CD4-positive, alpha-beta memory T cell (primary cell): ENCODE measurements at regions not wholly inside any gene's neighbourhood (a gene's known extent, or its start where the extent isn't known, plus 50 kb on each side); places are given as distances from the start of the nearest gene placed in this dataset.

Experiments used
- CTCF ChIA-PET: fragments of 350-600 bp; sonication (Branson Sonifier 250); formaldehyde crosslinking; loops from one replicate; lab custom pipeline; 2021; ENCODE audit warnings: inconsistent platforms; ENCODE audit not compliant: partially characterized antibody; lab: Charles Lee
- POLR2A ChIA-PET: fragments of 350-600 bp; sonication (Branson Sonifier 250); formaldehyde crosslinking; loops from one replicate; lab custom pipeline; 2021; ENCODE audit not compliant: partially characterized antibody; lab: Charles Lee
- DNase-seq, 5 donors: peaks; one replicate each; pipeline versions ENCODE4 v3.0.0 to v3.0.0-alpha.2; 2020 to 2022; ENCODE audit warnings: mixed read lengths in 1 of 5
- H3K27ac ChIP-seq: one replicate; pipeline ENCODE4 v1.7.0; 2013; ENCODE audit warnings: low read depth, low read length
- H3K27me3 ChIP-seq: 2 replicates; pipeline ENCODE4 v1.7.0; 2013; ENCODE audit warnings: mild to moderate bottlenecking, low read length, moderate library complexity; ENCODE audit not compliant: insufficient read depth
- H3K36me3 ChIP-seq: 2 replicates; pipeline ENCODE4 v1.7.0; 2013; ENCODE audit warnings: mild to moderate bottlenecking, low read length, moderate library complexity; ENCODE audit not compliant: insufficient read depth
- H3K4me1 ChIP-seq: 2 replicates; pipeline ENCODE4 v1.7.0; 2013; ENCODE audit warnings: mild to moderate bottlenecking, low read length, moderate library complexity; ENCODE audit not compliant: insufficient read depth
- H3K4me3 ChIP-seq, 2 donors: one replicate each; pipeline ENCODE4 v1.7.0; 2013; ENCODE audit warnings: low read length in 2 of 2, mild to moderate bottlenecking in 1 of 2
- H3K9me3 ChIP-seq, 2 donors: one replicate each; pipeline ENCODE4 v1.7.0; 2013; ENCODE audit warnings: low read length in 2 of 2, control low read depth in 1 of 2; ENCODE audit not compliant: control insufficient read depth in 1 of 2
- H3K27ac Mint-ChIP-seq, 7 donors: one replicate each; pipeline ENCODE4 v1.8.0; 2020 to 2021; ENCODE audit warnings: mixed read lengths in 7 of 7, mild to moderate bottlenecking in 6 of 7, inconsistent platforms in 3 of 7, moderate library complexity in 3 of 7
- H3K27me3 Mint-ChIP-seq, 2 donors: one replicate each; pipeline ENCODE4 v1.8.0; 2020 to 2021; ENCODE audit warnings: mixed read lengths in 2 of 2
- H3K36me3 Mint-ChIP-seq, 2 donors: one replicate each; pipeline ENCODE4 v1.8.0; 2020 to 2021; ENCODE audit warnings: mixed read lengths in 2 of 2, inconsistent platforms in 1 of 2, mild to moderate bottlenecking in 1 of 2
- H3K4me1 Mint-ChIP-seq, 4 donors: one replicate each; pipeline ENCODE4 v1.8.0; 2020 to 2021; ENCODE audit warnings: mixed read lengths in 4 of 4, mild to moderate bottlenecking in 1 of 4
- H3K4me3 Mint-ChIP-seq, 8 donors: one replicate each; pipeline ENCODE4 v1.8.0; 2020 to 2021; ENCODE audit warnings: mixed read lengths in 8 of 8, mild to moderate bottlenecking in 7 of 8, moderate library complexity in 6 of 8, inconsistent platforms in 3 of 8
- H3K9me3 Mint-ChIP-seq, 8 donors: one replicate each; pipeline ENCODE4 v1.8.0; 2020 to 2021; ENCODE audit warnings: mixed read lengths in 8 of 8, mild to moderate bottlenecking in 5 of 8, inconsistent platforms in 3 of 8, moderate library complexity in 1 of 8
- intact Hi-C: fragments of 100-400 bp; cut with micrococcal nuclease; formaldehyde crosslinking; loops from one replicate; pipeline ENCODE4 v1.15.1; 2023

- no peak for DNase-seq
- peaks cover 2 to 10% of the 10 kb centered on the region in 2 donors for H3K27me3 Mint-ChIP-seq
- H3K36me3 ChIP-seq, result no peaks in the 10 kb centered on the region
- H3K4me1 ChIP-seq, result no peaks in the 10 kb centered on the region
- no peaks in the 10 kb centered on the region for H3K9me3 ChIP-seq
- no peak overlapping the region for H3K27ac Mint-ChIP-seq
- peaks cover 0 to 1% (median 0%) of the 10 kb centered on the region in 8 donors for H3K9me3 Mint-ChIP-seq
- intact Hi-C loops, result no loop called here
- no peak overlapping the region for H3K4me3 Mint-ChIP-seq
- ChIA-PET CTCF (no interaction called here), POLR2A (no interaction called here)
- H3K4me3 ChIP-seq, result no peak overlapping the region
- no peak overlapping the region for H3K27ac ChIP-seq
- H3K4me1 Mint-ChIP-seq, result no peaks in the 10 kb centered on the region
- H3K36me3 Mint-ChIP-seq, result no peaks in the 10 kb centered on the region
- H3K27me3 ChIP-seq, result no peaks in the 10 kb centered on the region
These were observed 159.8 kb downstream of the SETD4 start for GRCh38 chr21:35900539-35900938.

GRCh38 chr21:35896060-35896459 lies 164.3 kb downstream of the SETD4 start:
- no peaks in the 10 kb centered on the region for H3K36me3 ChIP-seq
- no peaks in the 10 kb centered on the region for H3K27me3 ChIP-seq
- H3K4me1 ChIP-seq, result no peaks in the 10 kb centered on the region
- intact Hi-C loops, result no loop called here
- H3K36me3 Mint-ChIP-seq, result no peaks in the 10 kb centered on the region
- no peak overlapping the region for H3K27ac Mint-ChIP-seq
- H3K27me3 Mint-ChIP-seq, result peaks cover 2 to 6% of the 10 kb centered on the region in 2 donors
- no peaks in the 10 kb centered on the region for H3K9me3 ChIP-seq
- peaks cover 0 to 3% (median 0%) of the 10 kb centered on the region in 8 donors for H3K9me3 Mint-ChIP-seq
- no peak overlapping the region for H3K27ac ChIP-seq
- H3K4me3 ChIP-seq, result no peak overlapping the region
- ChIA-PET POLR2A (no interaction called here), CTCF (no interaction called here)
- H3K4me1 Mint-ChIP-seq, result no peaks in the 10 kb centered on the region
- no peak overlapping the region for H3K4me3 Mint-ChIP-seq
- DNase-seq, result no peak

GRCh38 chr21:35895598-35895997 lies 164.7 kb downstream of the SETD4 start:
- no peak overlapping the region for H3K27ac Mint-ChIP-seq

GRCh38 chr21:35893156-35893555 lies 167.2 kb downstream of the SETD4 start:
- Histone ChIP-seq H3K9me3 (no peaks in the 10 kb centered on the region), H3K4me3 (no peak overlapping the region), H3K27me3 (no peaks in the 10 kb centered on the region), H3K4me1 (no peaks in the 10 kb centered on the region), H3K27ac (no peak overlapping the region), H3K36me3 (no peaks in the 10 kb centered on the region)
- H3K36me3 Mint-ChIP-seq, result no peaks in the 10 kb centered on the region
- POLR2A ChIA-PET, result no interaction called here
- H3K4me1 Mint-ChIP-seq, result no peaks in the 10 kb centered on the region
- DNase-seq, result no peak
- no peak overlapping the region for H3K4me3 Mint-ChIP-seq
- H3K27ac Mint-ChIP-seq, result no peak overlapping the region
- intact Hi-C loops, result no loop called here
- peaks cover 2 to 6% of the 10 kb centered on the region in 2 donors for H3K27me3 Mint-ChIP-seq
- H3K9me3 Mint-ChIP-seq, result peaks cover 0 to 3% (median 0%) of the 10 kb centered on the region in 8 donors
- CTCF ChIA-PET, result no interaction called here

More at GRCh38 chr21:35895598-35895997, 164.7 kb downstream of the SETD4 start:
- intact Hi-C loops, result no loop called here
- DNase-seq, result no peak
- Mint-ChIP-seq H3K36me3 (no peaks in the 10 kb centered on the region), H3K4me1 (no peaks in the 10 kb centered on the region), H3K9me3 (peaks cover 0 to 3% (median 0%) of the 10 kb centered on the region in 8 donors), H3K4me3 (no peak overlapping the region), H3K27me3 (peaks cover 2 to 6% of the 10 kb centered on the region in 2 donors)
- Histone ChIP-seq H3K27me3 (no peaks in the 10 kb centered on the region), H3K36me3 (no peaks in the 10 kb centered on the region), H3K9me3 (no peaks in the 10 kb centered on the region), H3K4me1 (no peaks in the 10 kb centered on the region), H3K27ac (no peak overlapping the region), H3K4me3 (no peak overlapping the region)
- ChIA-PET CTCF (interaction anchor here (1.2 kb wide), 1 partner anchor 56 kb away, joined by 3 read pairs; no protein-coding TSS in a partner anchor), POLR2A (no interaction called here)

- Histone ChIP-seq H3K4me3 (no peak overlapping the region), H3K4me1 (no peaks in the 10 kb centered on the region), H3K27me3 (no peaks in the 10 kb centered on the region), H3K36me3 (no peaks in the 10 kb centered on the region), H3K27ac (no peak overlapping the region), H3K9me3 (no peaks in the 10 kb centered on the region)
- Mint-ChIP-seq H3K4me3 (no peak overlapping the region), H3K4me1 (no peaks in the 10 kb centered on the region), H3K27me3 (peaks cover 7 to 12% of the 10 kb centered on the region in 2 donors), H3K36me3 (no peaks in the 10 kb centered on the region), H3K9me3 (no peaks in the 10 kb centered on the region), H3K27ac (no peak overlapping the region)
- no peak for DNase-seq
- POLR2A ChIA-PET, result no interaction called here
- CTCF ChIA-PET, result no interaction called here
- intact Hi-C loops, result no loop called here
These were observed 173.4 kb downstream of the SETD4 start for GRCh38 chr21:35886887-35887286.

GRCh38 chr21:35885942-35886541 lies 174.3 kb downstream of the SETD4 start:
- peaks cover 6 to 16% of the 10 kb centered on the region in 2 donors for H3K27me3 Mint-ChIP-seq
- H3K4me1 Mint-ChIP-seq, result no peaks in the 10 kb centered on the region
- POLR2A ChIA-PET, result no interaction called here
- H3K9me3 Mint-ChIP-seq, result no peaks in the 10 kb centered on the region
- Histone ChIP-seq H3K4me1 (no peaks in the 10 kb centered on the region), H3K36me3 (no peaks in the 10 kb centered on the region), H3K9me3 (no peaks in the 10 kb centered on the region), H3K27ac (no peak overlapping the region), H3K4me3 (no peak overlapping the region), H3K27me3 (no peaks in the 10 kb centered on the region)
- H3K36me3 Mint-ChIP-seq, result no peaks in the 10 kb centered on the region
- no peak overlapping the region for H3K4me3 Mint-ChIP-seq
- CTCF ChIA-PET, result no interaction called here
- DNase-seq, result no peak
- H3K27ac Mint-ChIP-seq, result no peak overlapping the region
- intact Hi-C loops, result no loop called here

GRCh38 chr21:35882791-35883240 lies 177.5 kb downstream of the SETD4 start:
- no peaks in the 10 kb centered on the region for H3K4me1 Mint-ChIP-seq
- H3K27me3 Mint-ChIP-seq, result peaks cover 10 to 25% of the 10 kb centered on the region in 2 donors
- no peak overlapping the region for H3K4me3 Mint-ChIP-seq
- H3K27ac ChIP-seq, result no peak overlapping the region
- no peak overlapping the region for H3K27ac Mint-ChIP-seq
- no peaks in the 10 kb centered on the region for H3K36me3 ChIP-seq
- no peak for DNase-seq
- H3K4me3 ChIP-seq, result no peak overlapping the region
- intact Hi-C loops, result no loop called here
- POLR2A ChIA-PET, result no interaction called here
- no peaks in the 10 kb centered on the region for H3K4me1 ChIP-seq
- no peaks in the 10 kb centered on the region for H3K9me3 Mint-ChIP-seq
- H3K36me3 Mint-ChIP-seq, result no peaks in the 10 kb centered on the region
- H3K27me3 ChIP-seq, result no peaks in the 10 kb centered on the region
- no peaks in the 10 kb centered on the region for H3K9me3 ChIP-seq
- CTCF ChIA-PET, result no interaction called here
